Colonic mucosa (tissue), 4 donors: ENCODE measurements at regions not wholly inside any gene's neighbourhood (a gene's known extent, or its start where the extent isn't known, plus 50 kb on each side); places are given as distances from the start of the nearest gene placed in this dataset.
"Not testable (repeated sequence)": the region's sequence is repeated elsewhere in the genome, so short reads cannot be mapped to it uniquely, and the experiment has no call there.

Experiments used
- DNase-seq: peaks from one replicate; pipeline ENCODE4 v3.0.0-alpha.2; 2020
- H3K27ac ChIP-seq: fragments of 200-600 bp; one replicate; pipeline ENCODE4 v1.8.0; 2021
- H3K27me3 ChIP-seq: fragments of 200-600 bp; one replicate; pipeline ENCODE4 v1.8.0; 2021
- H3K36me3 ChIP-seq: fragments of 200-600 bp; one replicate; pipeline ENCODE4 v1.8.0; 2021
- H3K4me1 ChIP-seq: fragments of 200-600 bp; one replicate; pipeline ENCODE4 v1.8.0; 2021; ENCODE audit warnings: mild to moderate bottlenecking
- H3K4me3 ChIP-seq: fragments of 200-600 bp; one replicate; pipeline ENCODE4 v1.8.0; 2021
- H3K9ac ChIP-seq, 2 donors: one replicate each; pipeline ENCODE4 v1.7.0; 2013; ENCODE audit warnings: control low read depth in 2 of 2, low read depth in 2 of 2, low read length in 2 of 2
- H3K9me3 ChIP-seq: fragments of 200-600 bp; one replicate; pipeline ENCODE4 v1.8.0; 2021
- intact Hi-C: fragments of 100-400 bp; cut with DNase I; formaldehyde crosslinking; loops from one replicate; pipeline ENCODE4 v1.14.1; 2022
- TF ChIP-seq, protein P1 (sequence below): fragments of 200-600 bp; IDR thresholded peaks from one replicate; pipeline ENCODE4 v1.8.0; 2022; ENCODE audit warnings: antibody characterized with exemption, mild to moderate bottlenecking
- donor health status: healthy.
- donor health status: DM: no; HTN: no; CAD: no.
- donor health status: DM: no; HTN: no; CAD: no.

DNA sequence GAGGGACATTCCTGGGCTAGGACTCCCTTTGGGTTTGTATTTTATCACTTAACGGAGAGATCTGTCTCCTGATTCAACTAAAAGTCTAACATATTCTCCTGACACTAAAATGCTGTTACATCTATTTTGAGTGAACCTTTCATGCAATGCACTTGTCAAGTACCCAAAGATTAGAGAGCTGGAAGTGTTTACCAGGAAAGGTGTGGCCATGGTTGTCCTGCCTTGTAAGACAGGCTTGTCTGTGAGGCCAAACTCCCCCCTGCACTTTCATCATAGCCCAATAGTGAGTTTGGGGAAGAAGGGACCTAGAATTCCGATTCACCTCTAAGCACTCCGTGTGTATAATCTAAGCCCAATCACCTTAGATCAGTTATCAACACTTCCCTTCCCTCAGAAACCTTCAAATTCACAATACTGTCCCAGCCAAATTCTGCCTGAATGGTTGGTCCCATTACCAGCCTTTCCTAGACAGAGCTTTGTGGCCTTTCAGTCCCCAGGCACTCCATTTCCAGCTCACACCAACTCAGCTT is 162.6 kb upstream of the NAMPT start:
- no peaks in the 10 kb centered on the region for H3K36me3 ChIP-seq
- intact Hi-C loops = no loop called here
- no peak overlapping the region for H3K27ac ChIP-seq
- H3K27me3 ChIP-seq = no peaks in the 10 kb centered on the region
- H3K9me3 ChIP-seq = no peaks in the 10 kb centered on the region
- no peaks in the 10 kb centered on the region for H3K4me1 ChIP-seq
- no peak overlapping the region for H3K9ac ChIP-seq
- no peak for DNase-seq
- TF ChIP-seq, protein P1, sequence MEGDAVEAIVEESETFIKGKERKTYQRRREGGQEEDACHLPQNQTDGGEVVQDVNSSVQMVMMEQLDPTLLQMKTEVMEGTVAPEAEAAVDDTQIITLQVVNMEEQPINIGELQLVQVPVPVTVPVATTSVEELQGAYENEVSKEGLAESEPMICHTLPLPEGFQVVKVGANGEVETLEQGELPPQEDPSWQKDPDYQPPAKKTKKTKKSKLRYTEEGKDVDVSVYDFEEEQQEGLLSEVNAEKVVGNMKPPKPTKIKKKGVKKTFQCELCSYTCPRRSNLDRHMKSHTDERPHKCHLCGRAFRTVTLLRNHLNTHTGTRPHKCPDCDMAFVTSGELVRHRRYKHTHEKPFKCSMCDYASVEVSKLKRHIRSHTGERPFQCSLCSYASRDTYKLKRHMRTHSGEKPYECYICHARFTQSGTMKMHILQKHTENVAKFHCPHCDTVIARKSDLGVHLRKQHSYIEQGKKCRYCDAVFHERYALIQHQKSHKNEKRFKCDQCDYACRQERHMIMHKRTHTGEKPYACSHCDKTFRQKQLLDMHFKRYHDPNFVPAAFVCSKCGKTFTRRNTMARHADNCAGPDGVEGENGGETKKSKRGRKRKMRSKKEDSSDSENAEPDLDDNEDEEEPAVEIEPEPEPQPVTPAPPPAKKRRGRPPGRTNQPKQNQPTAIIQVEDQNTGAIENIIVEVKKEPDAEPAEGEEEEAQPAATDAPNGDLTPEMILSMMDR = no peak
- H3K4me3 ChIP-seq = no peak overlapping the region

DNA sequence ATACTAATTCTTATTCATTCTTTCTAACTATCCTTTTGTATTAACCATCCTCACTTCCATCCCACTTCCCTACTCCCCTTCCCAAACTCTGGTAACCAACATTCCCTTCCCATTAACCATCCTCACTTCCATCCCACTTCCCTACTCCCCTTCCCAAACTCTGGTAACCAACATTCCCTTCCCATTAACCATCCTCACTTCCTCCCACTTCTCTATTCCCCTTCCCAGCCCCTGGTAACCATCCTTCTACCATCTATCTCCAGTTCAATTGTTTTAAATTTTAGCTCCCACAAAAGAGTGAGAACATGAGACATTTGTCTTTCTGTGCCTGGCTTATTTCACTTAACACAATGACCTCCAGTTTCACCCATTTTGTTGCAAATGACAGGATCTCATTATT is 160.6 kb upstream of the NAMPT start:
- H3K9me3 ChIP-seq, H3K27ac ChIP-seq, H3K4me3 ChIP-seq, H3K27me3 ChIP-seq, H3K4me1 ChIP-seq, DNase-seq, intact Hi-C loops, H3K9ac ChIP-seq, H3K36me3 ChIP-seq: not testable (repeated sequence)

DNA sequence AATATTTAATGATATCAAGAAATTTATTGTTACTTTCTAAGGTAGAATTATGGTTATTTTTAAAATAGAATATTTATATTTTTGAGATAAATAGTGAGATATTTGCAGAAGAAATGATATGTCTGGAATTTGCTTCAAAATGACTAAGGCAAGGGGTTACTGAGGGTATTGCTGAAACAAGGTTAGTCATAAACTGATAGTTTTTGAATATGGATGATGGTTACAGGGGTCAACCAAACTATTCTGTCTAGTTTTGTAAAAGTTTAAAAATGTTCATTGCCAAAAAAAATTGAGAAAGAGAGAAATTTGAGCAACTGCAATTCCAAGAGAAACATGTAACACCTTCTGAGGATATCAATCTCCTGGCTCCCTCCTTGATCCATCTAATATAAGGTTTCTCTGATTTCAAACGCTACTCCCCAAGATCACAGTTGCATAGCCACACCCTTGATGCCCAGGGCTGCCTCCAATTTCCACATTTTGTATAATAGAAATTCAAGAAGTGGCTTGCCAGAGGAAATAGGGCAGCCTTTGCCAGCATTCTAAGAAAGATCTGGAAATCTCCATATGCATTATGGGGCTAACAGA is 159.4 kb upstream of the NAMPT start:
- no peak overlapping the region for H3K9ac ChIP-seq
- no peaks in the 10 kb centered on the region for H3K4me1 ChIP-seq
- TF ChIP-seq, protein P1 = no peak
- no peak overlapping the region for H3K27ac ChIP-seq
- no peaks in the 10 kb centered on the region for H3K27me3 ChIP-seq
- no peaks in the 10 kb centered on the region for H3K36me3 ChIP-seq
- intact Hi-C loops = no loop called here
- no peak for DNase-seq
- no peak overlapping the region for H3K4me3 ChIP-seq
- no peaks in the 10 kb centered on the region for H3K9me3 ChIP-seq

DNA sequence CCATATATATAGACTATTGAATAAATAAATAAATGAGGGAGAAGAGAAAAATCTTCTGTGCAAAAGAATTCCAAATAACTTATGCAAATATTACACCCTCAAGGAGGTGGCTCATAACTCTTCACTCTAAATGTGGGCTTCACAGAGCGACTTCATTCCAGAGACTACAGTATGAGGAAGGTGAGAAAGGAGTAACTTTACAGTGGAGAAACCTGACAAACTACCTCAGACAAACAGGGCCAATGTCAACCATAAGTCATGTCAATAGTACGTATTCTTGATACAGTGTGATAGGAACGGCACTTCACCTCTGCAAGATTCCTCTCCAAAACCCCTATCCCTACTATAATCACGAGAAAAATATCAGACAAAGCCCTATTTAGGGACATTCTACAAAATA is 158.4 kb upstream of the NAMPT start:
- H3K36me3 ChIP-seq = no peaks in the 10 kb centered on the region
- H3K27ac ChIP-seq = no peak overlapping the region
- no peaks in the 10 kb centered on the region for H3K9me3 ChIP-seq
- H3K4me1 ChIP-seq = no peaks in the 10 kb centered on the region
- intact Hi-C loops = no loop called here
- no peak overlapping the region for H3K4me3 ChIP-seq
- no peak for DNase-seq
- no peak overlapping the region for H3K9ac ChIP-seq
- no peaks in the 10 kb centered on the region for H3K27me3 ChIP-seq
- TF ChIP-seq, protein P1 = no peak

DNA sequence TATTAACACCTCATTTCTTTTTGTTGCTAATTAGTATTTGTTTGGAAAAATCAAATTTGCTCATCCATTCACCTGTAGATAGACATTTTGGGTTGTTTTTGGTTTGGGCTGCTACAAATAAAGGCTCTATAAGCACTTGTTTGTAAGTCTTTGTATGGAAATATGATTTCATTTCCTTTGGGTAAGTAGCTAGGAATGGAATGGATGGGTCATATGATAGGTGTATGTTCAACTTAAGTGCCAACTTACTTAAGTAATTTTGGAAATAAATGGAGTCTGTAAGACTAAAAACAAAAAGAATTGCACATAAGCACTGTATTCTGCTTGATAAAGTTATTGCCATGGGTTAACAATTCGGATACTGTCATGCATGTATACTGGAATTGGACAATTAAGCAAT is 157.7 kb upstream of the NAMPT start:
- intact Hi-C loops = no loop called here

DNA sequence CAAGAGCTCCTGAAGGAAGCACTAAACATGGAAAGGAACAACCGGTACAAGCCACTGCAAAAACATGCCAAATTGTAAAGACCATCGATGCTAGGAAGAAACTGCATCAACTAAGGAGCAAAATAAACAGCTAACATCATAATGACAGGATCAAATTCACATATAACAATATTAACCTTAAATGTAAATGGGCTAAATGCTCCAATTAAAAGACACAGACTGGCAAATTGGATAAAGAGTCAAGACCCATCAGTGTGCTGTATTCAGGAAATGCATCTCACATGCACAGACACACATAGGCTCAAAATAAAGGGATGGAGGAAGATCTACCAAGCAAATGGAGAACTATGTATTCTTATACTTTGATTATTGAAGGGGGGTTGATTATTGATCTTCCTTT is 156.6 kb upstream of the NAMPT start:
- H3K27me3 ChIP-seq, DNase-seq, H3K4me3 ChIP-seq, H3K9ac ChIP-seq, H3K27ac ChIP-seq, H3K4me1 ChIP-seq, intact Hi-C loops, H3K36me3 ChIP-seq, H3K9me3 ChIP-seq: not testable (repeated sequence)

More for the DNA sequence above, 157.7 kb upstream of the NAMPT start:
- Histone ChIP-seq H3K9me3 (no peaks in the 10 kb centered on the region), H3K4me1 (no peaks in the 10 kb centered on the region), H3K27me3 (no peaks in the 10 kb centered on the region), H3K27ac (no peak overlapping the region), H3K9ac (no peak overlapping the region), H3K4me3 (no peak overlapping the region), H3K36me3 (no peaks in the 10 kb centered on the region)
- TF ChIP-seq, protein P1 = no peak
- no peak for DNase-seq

DNA sequence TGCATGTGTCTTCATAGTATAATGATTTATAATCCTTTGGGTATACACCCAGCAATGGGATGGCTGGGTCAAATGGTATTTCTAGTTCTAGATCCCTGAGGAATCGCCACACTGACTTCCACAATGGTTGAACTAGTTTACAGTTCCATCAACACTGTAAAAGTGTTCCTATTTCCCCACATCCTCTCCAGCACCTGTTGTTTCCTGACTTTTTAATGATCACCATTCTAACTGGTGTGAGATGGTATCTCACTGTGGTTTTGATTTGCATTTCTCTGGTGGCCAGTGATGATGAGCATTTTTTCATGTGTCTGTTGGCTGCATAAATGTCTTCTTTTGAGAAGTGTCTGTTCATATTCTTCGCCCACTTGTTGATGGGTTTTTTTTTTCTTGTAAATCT is 152.2 kb upstream of the NAMPT start:
- H3K4me1 ChIP-seq, H3K27me3 ChIP-seq, H3K9ac ChIP-seq, DNase-seq, H3K4me3 ChIP-seq, H3K36me3 ChIP-seq, H3K27ac ChIP-seq, H3K9me3 ChIP-seq: not testable (repeated sequence)
- intact Hi-C loops = loop anchor here (5.0 kb wide), 1 partner anchor 485 kb away; no protein-coding TSS in a partner anchor
